ACC112 (cell line): ENCODE measurements at regions not wholly inside any gene's neighbourhood (a gene's known extent, or its start where the extent isn't known, plus 50 kb on each side); places are given as distances from the start of the nearest gene placed in this dataset.
"Not testable (repeated sequence)": the region's sequence is repeated elsewhere in the genome, so short reads cannot be mapped to it uniquely, and the experiment has no call there.

Experiments
- H2AFZ ChIP-seq: fragments of 200-600 bp; sonication (generic); one replicate; pipeline ENCODE4 v1.6.0; 2017; ENCODE audit warnings: antibody characterized with exemption, low read length; ENCODE audit not compliant: unreplicated experiment
- H3K27ac ChIP-seq: fragments of 200-600 bp; sonication (generic); 2 replicates; pipeline ENCODE4 v1.5.1; 2014; ENCODE audit warnings: low read depth, mild to moderate bottlenecking, antibody characterized with exemption, low read length, moderate library complexity
- H3K27me3 ChIP-seq: fragments of 200-600 bp; sonication (generic); 2 replicates; pipeline ENCODE4 v1.6.1; 2014; ENCODE audit warnings: mild to moderate bottlenecking, antibody characterized with exemption, low read length, moderate library complexity, mixed read lengths; ENCODE audit not compliant: insufficient read depth
- H3K36me3 ChIP-seq: fragments of 200-600 bp; sonication (generic); 2 replicates; pipeline ENCODE4 v1.6.1; 2016; ENCODE audit warnings: mild to moderate bottlenecking, antibody characterized with exemption, low read length, moderate library complexity, mixed read lengths; ENCODE audit not compliant: insufficient read depth
- H3K4me1 ChIP-seq: fragments of 200-600 bp; sonication (generic); one replicate; pipeline ENCODE4 v1.6.1; 2016; ENCODE audit warnings: low read length, mixed read lengths; ENCODE audit not compliant: insufficient read depth, unreplicated experiment, control insufficient read depth
- H3K4me3 ChIP-seq: fragments of 200-600 bp; sonication (generic); 2 replicates; pipeline ENCODE4 v1.5.1; 2014; ENCODE audit warnings: mild to moderate bottlenecking, low read depth, low read length
- H3K79me2 ChIP-seq: fragments of 200-600 bp; sonication (generic); one replicate; pipeline ENCODE4 v1.6.0; 2016; ENCODE audit warnings: low read length; ENCODE audit not compliant: control insufficient read depth, unreplicated experiment, insufficient read depth

DNA sequence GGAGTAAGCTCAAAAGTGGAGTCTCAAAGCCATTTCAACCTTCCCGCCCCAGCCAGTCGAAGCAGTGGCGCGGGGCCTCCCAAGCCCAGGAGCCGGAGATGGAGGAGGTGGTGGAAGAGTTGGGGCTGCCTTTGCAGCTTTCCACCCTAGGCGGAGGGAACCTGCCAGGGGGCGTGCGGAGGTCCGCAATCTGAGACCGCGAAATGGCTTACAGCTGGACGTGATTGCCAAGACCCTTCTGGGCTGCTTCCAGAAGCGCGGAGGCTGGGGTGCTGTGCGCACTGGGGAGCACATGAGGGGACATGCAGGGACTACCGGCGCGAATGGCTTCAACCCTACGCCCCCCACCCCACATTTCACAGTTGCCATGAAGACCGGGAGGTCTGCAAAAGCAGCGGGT, 86.2 kb downstream of the PRR15 start:
- Histone ChIP-seq H3K27ac (no peak overlapping the region), H3K4me1 (no peaks in the 10 kb centered on the region), H3K27me3 (no peaks in the 10 kb centered on the region), H3K79me2 (no peaks in the 10 kb centered on the region), H3K36me3 (no peaks in the 10 kb centered on the region), H3K4me3 (no peak overlapping the region), H2AFZ (no peak overlapping the region)

DNA sequence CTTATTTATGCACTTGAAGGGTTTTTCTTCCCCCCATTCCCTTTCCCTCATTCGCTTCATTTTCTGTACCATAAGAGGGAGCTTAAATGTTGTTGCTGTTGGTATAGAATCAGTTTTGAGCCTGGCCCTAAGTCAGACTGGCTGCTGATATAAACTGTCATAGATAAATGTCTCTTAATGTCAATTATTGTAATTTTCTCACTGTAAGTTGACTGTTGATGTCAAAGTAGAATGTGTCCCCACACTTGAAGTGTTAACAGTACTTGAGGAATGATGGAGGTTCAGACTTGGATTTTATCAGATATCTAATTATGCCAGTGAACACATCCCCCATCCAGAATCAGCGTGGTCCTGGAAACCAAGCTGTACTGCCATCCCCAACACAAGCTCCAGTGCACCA, 87.8 kb downstream of the PRR15 start:
- no peak overlapping the region for H2AFZ ChIP-seq
- no peaks in the 10 kb centered on the region for H3K27me3 ChIP-seq
- H3K36me3 ChIP-seq: no peaks in the 10 kb centered on the region
- H3K4me3 ChIP-seq: no peak overlapping the region
- H3K4me1 ChIP-seq: no peaks in the 10 kb centered on the region
- no peaks in the 10 kb centered on the region for H3K79me2 ChIP-seq
- no peak overlapping the region for H3K27ac ChIP-seq

DNA sequence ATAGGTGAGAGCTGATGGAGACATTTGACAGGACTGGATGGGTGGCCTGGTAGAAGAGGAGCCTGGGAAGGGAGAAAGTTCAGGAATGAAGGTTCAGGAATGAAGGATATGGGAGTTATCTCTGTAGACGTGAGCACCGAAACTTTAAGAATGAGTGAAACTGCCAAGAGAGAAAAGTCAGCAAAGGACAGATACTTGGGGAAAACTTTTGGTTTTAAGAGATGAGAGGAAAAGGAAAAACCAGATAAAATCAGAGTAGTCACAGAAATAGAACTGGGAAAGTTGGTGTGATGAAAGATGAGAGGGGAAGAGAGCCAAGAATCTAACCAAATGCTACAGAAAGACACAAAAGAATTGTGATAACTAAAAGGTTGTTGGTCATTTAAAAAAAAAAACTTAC, 88.9 kb downstream of the PRR15 start:
- Histone ChIP-seq H3K4me1 (no peaks in the 10 kb centered on the region), H3K4me3 (no peak overlapping the region), H3K27me3 (no peaks in the 10 kb centered on the region), H3K79me2 (no peaks in the 10 kb centered on the region), H3K36me3 (no peaks in the 10 kb centered on the region), H2AFZ (no peak overlapping the region), H3K27ac (no peak overlapping the region)

DNA sequence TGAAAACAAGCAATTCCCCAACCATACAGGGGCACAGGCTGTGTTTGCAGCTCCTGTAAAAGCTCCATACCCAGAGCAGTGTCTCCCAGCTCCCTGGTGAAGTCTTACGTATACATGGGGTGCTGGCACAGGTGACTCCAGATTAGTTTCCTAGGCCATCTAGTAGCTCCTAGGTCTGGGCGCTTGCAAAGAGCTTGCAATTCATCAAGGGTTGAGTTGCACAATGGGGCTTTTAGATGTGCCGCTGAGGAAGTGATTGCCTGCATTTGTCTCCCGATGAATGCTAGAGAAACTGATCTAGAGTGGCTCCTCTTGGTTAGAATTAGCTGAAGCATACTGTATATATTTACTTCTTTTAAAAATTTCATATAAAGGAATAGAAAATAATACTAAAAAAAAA, 90.7 kb downstream of the PRR15 start:
- not testable (repeated sequence) for H3K27ac ChIP-seq, H3K27me3 ChIP-seq, H3K4me1 ChIP-seq, H2AFZ ChIP-seq, H3K36me3 ChIP-seq, H3K4me3 ChIP-seq, H3K79me2 ChIP-seq

DNA sequence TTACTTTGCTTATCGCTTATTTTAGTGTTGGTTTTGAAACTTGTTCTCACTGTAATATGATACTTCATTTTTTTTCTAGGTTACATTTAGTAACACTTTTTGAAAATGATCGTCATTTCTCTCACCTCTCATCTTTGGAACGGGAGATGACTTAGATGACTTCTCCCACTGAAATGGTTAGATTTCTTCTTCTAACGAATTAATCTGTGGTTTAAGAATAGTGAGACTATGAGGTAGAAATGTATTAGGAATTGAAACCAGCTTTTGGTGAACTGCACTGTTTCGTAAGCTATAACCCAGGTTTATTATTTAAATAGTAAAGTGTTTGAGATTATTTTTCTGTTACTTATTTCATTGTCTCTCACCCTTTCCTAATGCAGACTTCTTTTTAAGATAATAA, 93.7 kb downstream of the PRR15 start:
- no peak overlapping the region for H3K27ac ChIP-seq
- no peaks in the 10 kb centered on the region for H3K4me1 ChIP-seq
- no peak overlapping the region for H2AFZ ChIP-seq
- H3K4me3 ChIP-seq: no peak overlapping the region
- H3K36me3 ChIP-seq: 0 out of 2 replicates have a peak, but pooled peaks cover 4% of the 10 kb centered on the region
- H3K27me3 ChIP-seq: no peaks in the 10 kb centered on the region
- no peaks in the 10 kb centered on the region for H3K79me2 ChIP-seq

DNA sequence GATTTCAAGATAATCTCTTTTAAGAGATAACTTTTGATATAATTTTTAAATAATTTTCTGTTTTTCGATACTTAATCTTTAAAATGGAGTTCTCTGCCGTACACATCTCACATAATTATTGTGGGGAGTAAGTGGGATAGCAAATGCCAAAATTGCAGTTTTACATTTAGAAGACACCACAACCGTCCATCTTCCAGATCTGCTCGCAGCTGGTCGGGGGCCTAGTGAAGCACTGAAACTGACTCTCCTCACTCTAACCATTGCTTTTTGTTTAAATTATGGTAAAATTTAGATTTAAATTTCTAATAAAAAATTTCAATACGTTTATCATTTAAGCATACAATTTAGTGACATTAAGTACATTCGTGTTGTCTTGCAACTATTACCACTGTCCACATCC, 94.2 kb downstream of the PRR15 start:
- Histone ChIP-seq H3K79me2 (no peaks in the 10 kb centered on the region), H3K4me3 (no peak overlapping the region)

DNA sequence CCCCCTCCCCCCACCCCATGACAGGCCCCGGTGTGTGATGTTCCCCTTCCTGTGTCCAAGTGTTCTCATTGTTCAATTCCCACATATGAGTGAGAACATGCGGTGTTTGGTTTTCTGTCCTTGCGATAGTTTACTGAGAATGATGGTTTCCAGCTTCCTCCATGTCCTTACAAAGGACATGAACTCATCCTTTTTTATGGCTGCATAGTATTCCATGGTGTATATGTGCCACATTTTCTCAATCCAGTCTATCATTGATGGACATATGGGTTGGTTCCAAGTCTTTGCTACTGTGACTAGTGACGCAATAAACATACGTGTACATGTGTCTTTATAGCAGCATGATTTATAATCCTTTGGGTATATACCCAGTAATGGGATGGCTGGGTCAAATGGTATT, 95.6 kb downstream of the PRR15 start:
- H3K79me2 ChIP-seq, H3K27me3 ChIP-seq, H3K36me3 ChIP-seq, H3K4me3 ChIP-seq, H3K27ac ChIP-seq, H3K4me1 ChIP-seq, H2AFZ ChIP-seq: not testable (repeated sequence)

More for the DNA sequence above, 94.2 kb downstream of the PRR15 start:
- Histone ChIP-seq H3K27ac (no peak overlapping the region), H3K27me3 (no peaks in the 10 kb centered on the region), H3K4me1 (no peaks in the 10 kb centered on the region), H2AFZ (no peak overlapping the region), H3K36me3 (0 out of 2 replicates have a peak, but pooled peaks cover 4% of the 10 kb centered on the region)

DNA sequence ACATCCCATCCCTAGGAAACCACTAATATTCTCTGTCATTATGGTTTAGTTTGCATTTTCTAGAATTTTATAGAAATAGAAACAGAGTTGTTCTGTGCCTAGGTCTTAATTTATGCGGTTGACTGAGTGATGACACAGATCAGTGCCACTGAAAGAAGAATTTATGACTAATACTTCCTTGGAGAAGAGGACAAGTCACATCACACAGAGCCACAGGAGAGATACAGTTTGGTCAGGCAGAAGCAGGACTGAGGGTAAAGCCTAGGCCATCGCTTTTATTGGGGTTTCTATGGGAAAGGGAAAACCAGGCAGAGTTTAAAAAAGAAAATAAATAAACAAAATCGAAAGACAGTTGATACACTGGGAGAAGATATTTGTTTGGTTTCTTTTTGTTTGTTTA, 99.3 kb downstream of the PRR15 start:
- not testable (repeated sequence) for H3K36me3 ChIP-seq, H3K4me3 ChIP-seq, H3K79me2 ChIP-seq, H3K4me1 ChIP-seq, H2AFZ ChIP-seq, H3K27me3 ChIP-seq, H3K27ac ChIP-seq

DNA sequence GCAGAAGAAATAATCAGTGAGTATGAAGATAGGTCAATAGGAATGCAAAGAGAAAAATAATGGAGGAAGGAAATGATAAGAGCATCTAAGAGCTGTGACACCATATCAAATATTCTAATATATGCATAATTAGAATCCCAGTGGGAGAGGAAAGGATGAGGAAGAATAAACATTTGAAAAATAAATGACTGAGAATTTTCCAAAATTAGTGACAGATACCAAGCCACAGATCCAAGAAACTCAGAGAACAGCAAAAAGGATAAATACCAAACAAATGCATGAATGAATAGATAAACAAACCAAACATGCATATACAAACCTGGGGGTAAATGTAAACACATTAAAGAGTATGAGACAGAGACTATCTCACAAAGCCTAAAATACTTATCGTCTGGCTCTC, 101.4 kb downstream of the PRR15 start:
- not testable (repeated sequence) for H3K27ac ChIP-seq, H3K4me1 ChIP-seq, H3K79me2 ChIP-seq, H3K36me3 ChIP-seq, H2AFZ ChIP-seq, H3K4me3 ChIP-seq, H3K27me3 ChIP-seq

DNA sequence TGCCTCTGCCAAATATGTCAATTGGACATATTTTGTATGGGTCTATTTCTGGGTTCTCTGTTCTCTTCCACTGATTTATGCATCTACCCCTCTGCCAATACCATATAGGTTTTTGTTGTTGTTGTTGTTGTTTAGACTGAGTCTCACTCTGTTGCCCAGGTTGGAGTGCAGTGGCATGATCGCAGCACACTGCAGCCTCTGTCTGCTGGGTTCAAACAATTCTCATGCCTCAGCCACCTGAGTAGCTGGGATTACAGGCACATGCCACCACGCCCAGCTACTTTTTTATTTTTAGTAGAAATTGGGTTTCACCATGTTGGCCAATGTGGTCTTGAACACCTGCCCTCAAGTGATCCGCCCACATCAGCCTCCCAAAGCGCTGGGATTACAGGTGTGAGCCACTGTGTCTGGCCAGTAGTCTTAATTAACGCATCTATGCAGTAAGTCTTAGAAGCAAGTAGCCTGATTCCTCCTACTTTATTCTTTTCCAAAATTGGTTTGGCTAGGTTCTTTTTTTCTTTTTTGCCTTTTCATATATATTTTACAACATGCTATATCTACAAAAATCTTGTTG, 103.5 kb downstream of the PRR15 start:
- not testable (repeated sequence) for H3K27ac ChIP-seq, H3K36me3 ChIP-seq, H3K4me3 ChIP-seq, H3K27me3 ChIP-seq, H2AFZ ChIP-seq, H3K4me1 ChIP-seq, H3K79me2 ChIP-seq

DNA sequence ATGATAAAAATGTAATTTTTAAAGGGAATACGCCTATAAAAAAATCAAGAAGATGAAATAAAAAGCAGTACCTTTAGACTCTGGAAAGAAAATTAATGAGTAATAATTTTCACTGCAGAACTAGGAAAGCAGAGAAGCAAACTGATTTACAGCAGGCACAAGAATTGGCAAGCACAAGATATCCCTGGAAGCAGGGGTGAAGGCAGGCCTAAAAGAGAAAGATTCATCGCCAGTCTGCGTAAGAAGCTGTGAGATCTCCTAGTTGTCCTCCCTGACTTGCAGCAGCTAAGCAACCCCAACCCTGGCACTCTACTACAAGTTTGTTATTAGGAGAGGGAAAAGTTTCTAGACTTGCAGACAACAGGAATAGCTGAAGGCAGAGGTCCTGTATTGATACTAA, 107.7 kb downstream of the PRR15 start:
- not testable (repeated sequence) for H3K4me1 ChIP-seq, H3K36me3 ChIP-seq, H3K27me3 ChIP-seq, H3K27ac ChIP-seq, H2AFZ ChIP-seq, H3K4me3 ChIP-seq, H3K79me2 ChIP-seq
